Left ventricle myocardium superior (tissue), 1 donor: ENCODE measurements at regions not wholly inside any gene's neighbourhood (a gene's known extent, or its start where the extent isn't known, plus 50 kb on each side); places are given as distances from the start of the nearest gene placed in this dataset.
"Not testable (repeated sequence)": the region's sequence is repeated elsewhere in the genome, so short reads cannot be mapped to it uniquely, and the experiment has no call there.

Experiments
- ATAC-seq: fragments of 200-7000 bp; cut with Tn5 transposase; one replicate; pipeline ENCODE4 v1.9.1; 2020; ENCODE audit warnings: mild to moderate bottlenecking, moderate library complexity
- DNase-seq: peaks from one replicate; pipeline ENCODE4 v3.0.0-alpha.2; 2020
- intact Hi-C: fragments of 100-400 bp; cut with micrococcal nuclease; formaldehyde crosslinking; loops from one replicate; pipeline ENCODE4 v1.11.0; 2022
- donor health status: DM: no; HTN: yes; CAD: no; lungs with severe emphysema.

DNA sequence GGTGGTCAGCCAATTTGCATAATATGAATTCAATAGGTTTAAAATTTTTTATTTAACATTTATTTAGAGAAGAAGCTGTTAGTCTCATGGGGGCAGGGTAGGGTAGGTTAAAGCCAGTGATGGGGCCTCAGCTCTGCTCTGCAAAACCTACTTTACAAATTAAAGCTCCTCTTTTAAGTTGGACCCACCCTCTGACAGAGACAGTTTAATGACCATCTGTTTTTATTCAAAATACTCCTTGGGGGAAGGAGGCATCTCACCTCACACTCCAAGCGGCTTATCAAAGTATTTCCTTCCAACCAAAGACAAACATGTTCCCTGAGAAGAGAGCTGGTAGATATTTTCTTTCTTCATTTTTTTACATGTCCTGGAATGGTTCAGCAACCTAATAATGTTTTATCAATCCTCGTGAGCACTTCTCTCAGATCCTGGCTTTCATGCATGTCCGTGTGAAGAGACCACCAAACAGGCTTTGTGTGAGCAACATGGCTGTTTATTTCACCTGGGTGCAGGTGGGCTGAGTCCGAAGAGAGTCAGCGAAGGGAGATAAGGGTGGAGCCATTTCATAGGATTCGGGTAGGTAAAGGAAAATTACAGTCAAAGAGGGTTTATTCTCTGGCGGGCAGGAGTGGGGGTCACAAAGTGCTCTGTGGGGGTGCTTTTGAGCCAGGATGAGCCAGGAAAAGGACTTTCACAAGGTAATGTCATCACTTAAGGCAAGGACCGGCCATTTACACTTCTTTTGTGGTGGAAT lies 184.7 kb downstream of the GJA1 start:
- no peak for ATAC-seq
- DNase-seq = no peak
- intact Hi-C loops = no loop called here

DNA sequence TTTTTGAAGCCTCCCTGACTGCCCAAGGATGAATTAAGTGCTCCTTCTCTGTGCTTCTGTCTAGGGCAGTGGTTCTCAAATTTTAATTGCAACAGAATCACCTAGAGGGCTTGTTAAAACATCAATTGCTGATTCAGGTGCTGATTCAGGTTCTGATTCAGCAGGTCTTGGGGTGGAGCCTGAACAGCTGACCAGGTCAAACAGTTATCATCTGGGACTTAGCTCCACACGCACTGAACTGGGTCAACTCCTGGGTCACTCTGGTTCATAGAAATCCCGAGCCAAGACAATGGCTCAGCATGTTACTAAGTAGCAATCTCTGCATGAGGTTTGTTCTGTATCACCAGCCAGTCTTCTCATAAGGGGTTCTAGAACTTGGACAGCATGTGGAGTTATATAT lies 192.3 kb downstream of the GJA1 start:
- ATAC-seq = no peak
- no peak for DNase-seq
- intact Hi-C loops = no loop called here

GRCh38 chr6:121630716-121631115 lies 195.3 kb downstream of the GJA1 start:
- ATAC-seq = no peak

GRCh38 chr6:121631752-121632151 lies 196.3 kb downstream of the GJA1 start:
- intact Hi-C loops, ATAC-seq, DNase-seq: not testable (repeated sequence)

More at GRCh38 chr6:121630716-121631115, 195.3 kb downstream of the GJA1 start:
- intact Hi-C loops = no loop called here
- no peak for DNase-seq

GRCh38 chr6:121633309-121633708 lies 197.9 kb downstream of the GJA1 start:
- intact Hi-C loops = no loop called here
- DNase-seq (no peak), ATAC-seq (no peak)

- intact Hi-C loops, DNase-seq, ATAC-seq: not testable (repeated sequence)
Observed at GRCh38 chr6:121634586-121634985, 199.1 kb downstream of the GJA1 start.

DNA sequence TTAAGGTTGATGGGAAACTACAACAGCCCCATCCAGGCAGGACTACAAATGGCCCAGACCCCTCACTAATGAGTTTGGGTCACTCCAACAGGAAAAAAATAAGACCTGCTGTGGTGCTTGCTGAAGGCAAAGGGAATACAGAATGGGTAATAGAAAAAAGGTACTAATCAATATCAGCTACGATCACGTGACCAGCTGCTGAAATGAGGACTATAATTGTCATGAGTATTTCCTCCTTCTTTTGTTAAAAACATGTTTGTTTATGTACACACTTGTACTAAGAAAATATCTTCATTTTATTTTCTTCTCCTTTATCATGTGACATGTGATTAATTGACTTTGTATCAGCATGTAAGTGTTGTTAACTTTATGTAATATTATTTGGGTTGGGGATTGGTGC lies 199.9 kb downstream of the GJA1 start:
- no peak for DNase-seq
- intact Hi-C loops = no loop called here
- no peak for ATAC-seq

GRCh38 chr6:121636217-121636616 lies 200.8 kb downstream of the GJA1 start:
- intact Hi-C loops, ATAC-seq, DNase-seq: not testable (repeated sequence)

GRCh38 chr6:121639021-121639420 lies 203.6 kb downstream of the GJA1 start:
- ATAC-seq (no peak), DNase-seq (no peak)
- intact Hi-C loops = no loop called here

- DNase-seq (no peak), ATAC-seq (no peak)
- intact Hi-C loops = no loop called here
Observed at GRCh38 chr6:121641158-121641557, 205.7 kb downstream of the GJA1 start.

DNA sequence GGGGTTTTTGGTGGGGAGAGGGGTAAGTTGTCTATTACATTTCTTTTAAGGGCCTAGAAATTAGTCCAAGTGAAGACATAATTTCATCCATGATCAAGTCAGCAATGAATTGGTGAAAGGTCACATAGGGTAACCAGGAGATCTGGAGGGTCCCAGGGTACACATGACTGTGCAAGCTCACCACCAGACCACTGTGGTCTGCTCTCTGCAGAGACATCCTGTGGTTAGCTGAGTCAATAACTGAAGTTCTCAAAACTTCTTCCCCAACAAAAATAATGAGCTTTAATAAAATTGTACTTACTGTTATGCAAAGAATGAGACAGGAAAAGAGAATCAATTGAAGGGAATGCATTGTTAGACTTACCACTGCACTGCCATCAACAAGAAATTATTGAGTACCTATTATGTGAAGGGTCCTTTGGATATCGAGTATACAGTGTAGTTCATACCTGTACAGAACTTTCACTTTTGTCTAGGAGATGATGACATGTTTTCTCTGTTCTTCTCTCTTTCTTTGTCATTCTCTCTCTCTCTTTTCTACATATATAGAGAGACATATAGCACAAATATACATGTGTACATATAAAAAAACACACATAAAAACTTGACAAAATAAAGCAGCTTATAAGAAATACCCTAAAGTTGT lies 209.8 kb downstream of the GJA1 start:
- ATAC-seq = no peak
- intact Hi-C loops = no loop called here
- DNase-seq = no peak

- no peak for ATAC-seq
- intact Hi-C loops = no loop called here
- no peak for DNase-seq
Observed at GRCh38 chr6:121647905-121648304, 212.5 kb downstream of the GJA1 start.

DNA sequence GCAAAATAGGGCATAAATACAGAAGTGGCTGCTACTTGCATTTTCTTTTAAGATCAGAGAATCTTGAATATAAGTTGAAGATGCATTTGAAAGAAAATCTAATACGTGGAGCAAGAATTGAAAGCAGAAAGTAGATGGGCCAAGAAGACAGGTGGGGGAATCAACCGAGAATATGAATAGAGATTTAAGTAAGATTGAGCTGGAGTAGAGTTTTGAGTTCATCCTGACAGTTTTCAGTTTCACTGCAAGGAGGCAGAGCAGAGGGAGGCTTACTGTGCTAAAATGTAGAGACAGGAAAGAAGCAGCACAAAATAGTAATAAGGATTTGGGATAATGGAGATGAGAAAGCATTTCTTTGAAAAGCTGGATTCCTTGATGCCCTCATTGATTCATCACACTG lies 214.5 kb downstream of the GJA1 start:
- DNase-seq (no peak), ATAC-seq (no peak)
- intact Hi-C loops = loop anchor here (10.0 kb wide), 1 partner anchor 125 kb away; no protein-coding TSS in a partner anchor

GRCh38 chr6:121651420-121651819 lies 216.0 kb downstream of the GJA1 start:
- intact Hi-C loops = loop anchor here (10.0 kb wide), 1 partner anchor 123 kb away; no protein-coding TSS in a partner anchor
- DNase-seq = no peak
- peak; percentile 60 for ATAC-seq

DNA sequence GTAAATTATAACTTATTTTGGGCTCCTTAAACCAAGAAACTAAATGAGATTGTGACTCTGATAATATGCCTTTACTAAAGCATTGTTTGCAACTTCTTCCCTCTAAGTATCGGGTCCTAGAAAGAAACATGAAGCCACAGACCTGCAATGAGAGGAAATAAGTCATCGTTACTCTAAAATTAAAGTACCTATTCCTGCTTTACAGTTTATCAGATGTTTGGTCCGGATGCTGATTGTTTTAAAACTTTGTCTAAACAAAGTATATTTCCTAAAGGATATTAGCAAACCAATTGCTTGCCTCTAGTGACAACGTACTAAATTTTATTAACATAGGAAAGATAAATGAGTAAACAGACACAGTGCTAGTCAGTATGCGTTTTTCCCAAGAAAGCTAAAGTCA lies 216.8 kb downstream of the GJA1 start:
- ATAC-seq (peak; percentile 27), DNase-seq (no peak)
- intact Hi-C loops = loop anchor here (10.0 kb wide), 1 partner anchor 123 kb away; no protein-coding TSS in a partner anchor

- intact Hi-C loops = loop anchor here (10.0 kb wide), 1 partner anchor 122 kb away; no protein-coding TSS in a partner anchor
- ATAC-seq = peak; percentile 63
- DNase-seq = no peak
Observed at GRCh38 chr6:121652726-121653623, 217.5 kb downstream of the GJA1 start.

DNA sequence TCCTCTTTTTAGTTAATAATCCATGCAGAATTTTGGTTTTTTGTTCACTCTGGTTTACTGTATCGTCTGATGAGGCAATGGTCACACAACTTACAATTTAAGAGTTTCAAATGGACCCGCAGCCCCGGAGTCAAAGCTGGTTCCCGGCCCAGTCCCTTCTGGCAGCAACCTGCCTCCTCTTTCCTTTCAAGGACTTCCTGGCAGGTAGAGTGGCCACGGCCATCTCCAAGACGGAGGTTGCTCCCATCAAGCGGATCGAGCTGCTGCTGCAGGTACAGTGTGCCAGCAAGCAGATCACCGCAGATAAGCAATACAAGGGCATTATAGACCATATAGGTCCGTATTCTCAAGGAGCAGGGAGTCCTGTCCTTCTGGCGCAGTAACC lies 218.2 kb downstream of the GJA1 start:
- DNase-seq (no peak), ATAC-seq (no peak)
- intact Hi-C loops = loop anchor here (10.0 kb wide), 1 partner anchor 121 kb away; no protein-coding TSS in a partner anchor

DNA sequence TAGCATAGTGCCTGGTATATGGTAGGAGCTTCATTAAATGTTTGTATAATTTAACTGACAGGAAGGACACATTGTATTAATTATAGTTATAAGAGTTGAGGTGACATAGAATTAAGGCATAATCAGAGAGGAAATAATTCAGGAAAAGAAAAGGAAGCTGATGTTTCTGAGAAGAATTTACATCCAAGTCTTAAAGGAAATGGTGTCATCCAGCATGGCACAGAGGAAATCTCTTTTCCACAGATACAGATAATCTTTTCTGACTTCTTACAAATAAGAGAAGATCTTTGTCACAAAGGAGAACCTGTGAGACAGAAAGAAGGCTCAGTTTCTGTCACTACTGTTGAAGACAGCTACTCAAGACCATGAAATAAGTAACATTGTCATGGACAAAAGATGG lies 222.5 kb downstream of the GJA1 start:
- intact Hi-C loops = loop anchor here (10.0 kb wide), 1 partner anchor 117 kb away; no protein-coding TSS in a partner anchor
- ATAC-seq = no peak
- no peak for DNase-seq

DNA sequence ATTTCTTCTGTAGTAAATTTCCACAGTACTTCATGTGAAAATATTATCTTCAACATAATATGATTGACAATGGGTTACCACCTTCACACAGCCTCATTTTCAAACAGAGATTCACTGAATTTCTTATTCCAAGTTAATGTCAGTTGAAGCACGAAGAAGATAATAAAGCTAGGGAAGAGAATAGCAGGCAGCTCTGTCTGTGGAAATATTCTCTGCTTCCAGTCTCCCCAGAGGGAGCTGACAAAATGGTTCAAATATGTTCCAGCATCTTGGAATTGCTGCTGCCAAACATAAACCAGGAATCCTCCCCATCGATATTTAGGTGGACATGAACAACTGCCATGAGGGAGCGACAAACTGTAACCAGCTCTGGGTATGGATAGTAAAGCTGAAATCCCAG lies 224.8 kb downstream of the GJA1 start:
- intact Hi-C loops = loop anchor here (10.0 kb wide), 1 partner anchor 225 kb away; the partner anchor contains the start of gene GJA1
- DNase-seq (no peak), ATAC-seq (no peak)
